A549 (cell line): ENCODE measurements at regions not wholly inside any gene's neighbourhood (a gene's known extent, or its start where the extent isn't known, plus 50 kb on each side); places are given as distances from the start of the nearest gene placed in this dataset.

Experiments
- ATAC-seq, 2 experiments: fragments of 200-7000 bp in 1 of 2; fragments of >200 bp in 1 of 2; cut with Nextera tagmentation in 1 of 2; cut with Tn5 transposase in 1 of 2; 3 replicates each; pipeline versions ENCODE4 v1.8.0 to v1.9.1; 2018 to 2020; ENCODE audit warnings: mild to moderate bottlenecking in 1 of 2, moderate library complexity in 1 of 2
- CTCF ChIA-PET: fragments of 300-600 bp; sonication (Branson Sonifier 250); formaldehyde crosslinking; extraction: SDS; loops from one replicate; lab custom pipeline; 2021; ENCODE audit warnings: antibody characterized with exemption, inconsistent platforms; lab: Yijun Ruan, JAX
- POLR2A ChIA-PET: fragments of 350-600 bp; formaldehyde crosslinking; extraction: SDS; loops from one replicate; lab custom pipeline; 2021; ENCODE audit warnings: antibody characterized with exemption, inconsistent platforms; lab: Yijun Ruan, JAX
- DNase-seq, 2 experiments: peaks; one replicate each; pipeline versions ENCODE4 v3.0.0 to v3.0.0-alpha.2; 2011 to 2016; ENCODE audit warnings: low read depth in 1 of 2, low spot score in 1 of 2
- FAIRE-seq: peaks from 2 replicates; lab custom pipeline; 2011; peaks lifted over from hg19 to GRCh38; lab: Jason Lieb, UNC
- H3K27ac ChIP-seq, 2 experiments: fragments of >200 bp; sonication (Bioruptor Twin); formaldehyde crosslinking; 3 replicates each; pipeline ENCODE4 v1.5.1; 2016 to 2017
- H3K4me1 ChIP-seq: fragments of >200 bp; sonication (Bioruptor Twin); formaldehyde crosslinking; 3 replicates; pipeline ENCODE4 v1.6.1; 2016
- H3K4me2 ChIP-seq: fragments of >200 bp; sonication (Bioruptor Twin); formaldehyde crosslinking; 3 replicates; pipeline ENCODE4 v1.6.1; 2016
- H3K4me3 ChIP-seq: fragments of >200 bp; sonication (Bioruptor Twin); formaldehyde crosslinking; 3 replicates; pipeline ENCODE4 v1.5.1; 2016
- H3K9me3 ChIP-seq: fragments of >200 bp; sonication (Bioruptor Twin); formaldehyde crosslinking; 3 replicates; pipeline ENCODE4 v1.6.1; 2016
- CHD2 ChIP-seq: fragments of 150-350 bp; IDR thresholded peaks from 2 replicates; pipeline ENCODE4 v1.6.1; 2014; ENCODE audit warnings: low read length; ENCODE audit not compliant: partially characterized antibody
- CHD4 ChIP-seq: fragments of 200-600 bp; sonication (generic); IDR thresholded peaks from 2 replicates; pipeline ENCODE4 v1.6.1; 2016; ENCODE audit warnings: antibody characterized with exemption, mild to moderate bottlenecking, borderline replicate concordance
- EHF ChIP-seq: fragments of 250-450 bp; sonication (Bioruptor Pico); IDR thresholded peaks from 2 replicates; pipeline ENCODE4 v1.5.0; 2020; ENCODE audit warnings: mild to moderate bottlenecking
- EHMT2 ChIP-seq: fragments of 200-600 bp; sonication (generic); IDR thresholded peaks from 2 replicates; pipeline ENCODE4 v1.6.1; 2016; ENCODE audit warnings: antibody characterized with exemption, low read depth, mild to moderate bottlenecking, moderate library complexity
- ELK1 ChIP-seq: fragments of 150-350 bp; IDR thresholded peaks from 2 replicates; pipeline ENCODE4 v1.6.1; 2014; ENCODE audit warnings: low read depth, mild to moderate bottlenecking, low read length
- EP300 ChIP-seq, 2 experiments: fragments of >200 bp; sonication (Bioruptor Twin); formaldehyde crosslinking; IDR thresholded peaks; 2 replicates in 1 of 2; 3 replicates in 1 of 2; pipeline ENCODE4 v1.6.1; 2016 to 2017
- FOSB ChIP-seq: fragments of 250-450 bp; sonication (Bioruptor Pico); IDR thresholded peaks from 2 replicates; pipeline ENCODE4 v1.5.0; 2020; ENCODE audit warnings: mild to moderate bottlenecking, moderate library complexity
- FOXS1 ChIP-seq: fragments of 250-450 bp; sonication (Bioruptor Pico); IDR thresholded peaks from 2 replicates; pipeline ENCODE4 v1.5.0; 2020; ENCODE audit warnings: mild to moderate bottlenecking, moderate library complexity
- GATA3 ChIP-seq: IDR thresholded peaks from 2 replicates; pipeline ENCODE4 v1.6.1; 2012; ENCODE audit warnings: borderline replicate concordance
- HDAC2 ChIP-seq: fragments of 200-600 bp; sonication (generic); IDR thresholded peaks from 2 replicates; pipeline ENCODE4 v1.6.1; 2016
- HEYL ChIP-seq: fragments of 250-450 bp; sonication (Bioruptor Pico); IDR thresholded peaks from 2 replicates; pipeline ENCODE4 v1.8.0; 2021; ENCODE audit warnings: mild to moderate bottlenecking, moderate library complexity
- HOXB13 ChIP-seq: fragments of 250-450 bp; sonication (Bioruptor Pico); IDR thresholded peaks from 2 replicates; pipeline ENCODE4 v1.5.0; 2020; ENCODE audit warnings: low read depth, mild to moderate bottlenecking, moderate library complexity
- HOXB5 ChIP-seq: fragments of 250-450 bp; sonication (Bioruptor Pico); IDR thresholded peaks from 2 replicates; pipeline ENCODE4 v1.5.0; 2020; ENCODE audit warnings: mild to moderate bottlenecking, moderate library complexity
- JUN ChIP-seq, 2 experiments: fragments of >200 bp; sonication (Bioruptor Twin); formaldehyde crosslinking; IDR thresholded peaks; 2 replicates in 1 of 2; 3 replicates in 1 of 2; pipeline ENCODE4 v1.6.1; 2016 to 2017
- KDM1A ChIP-seq: fragments of 200-600 bp; sonication (generic); IDR thresholded peaks from 2 replicates; pipeline ENCODE4 v1.6.1; 2016; ENCODE audit warnings: low read depth, mild to moderate bottlenecking
- KDM5A ChIP-seq: fragments of 200-600 bp; sonication (generic); IDR thresholded peaks from 2 replicates; pipeline ENCODE4 v1.6.1; 2016; ENCODE audit warnings: antibody characterized with exemption, mild to moderate bottlenecking
- MAZ ChIP-seq: fragments of 150-350 bp; IDR thresholded peaks from 2 replicates; pipeline ENCODE4 v1.6.1; 2014; ENCODE audit warnings: antibody characterized with exemption, low read depth, low read length, borderline replicate concordance
- MYC ChIP-seq: IDR thresholded peaks from 2 replicates; pipeline ENCODE4 v1.6.1; 2012; ENCODE audit warnings: mild to moderate bottlenecking, inconsistent platforms, low read length, improper control_type of control experiment, borderline replicate concordance
- NFE2L2 ChIP-seq: fragments of 150-350 bp; conservative IDR thresholded peaks from 2 replicates; pipeline ENCODE4 v1.6.1; 2014; ENCODE audit warnings: low read length
- RAD21 ChIP-seq, 2 experiments: fragments of >200 bp in 1 of 2; sonication (Bioruptor Twin) in 1 of 2; formaldehyde crosslinking in 1 of 2; IDR thresholded peaks in 1 of 2; conservative IDR thresholded peaks in 1 of 2; 2 replicates in 1 of 2; 3 replicates in 1 of 2; pipeline ENCODE4 v1.6.1; 2012 to 2018; ENCODE audit warnings: inconsistent platforms in 1 of 2
- RARB ChIP-seq: fragments of 250-450 bp; sonication (Bioruptor Pico); IDR thresholded peaks from 2 replicates; pipeline ENCODE4 v1.8.0; 2021; ENCODE audit warnings: mild to moderate bottlenecking, moderate library complexity
- RFX5 ChIP-seq: fragments of 450-650 bp; IDR thresholded peaks from 2 replicates; pipeline ENCODE4 v1.7.1; 2014; ENCODE audit warnings: antibody characterized with exemption, mild to moderate bottlenecking, moderate library complexity
- SREBF2 ChIP-seq: fragments of 450-650 bp; IDR thresholded peaks from 2 replicates; pipeline ENCODE4 v1.6.1; 2014; ENCODE audit warnings: mild to moderate bottlenecking, moderate library complexity
- TFCP2L1 ChIP-seq: fragments of 250-450 bp; sonication (Bioruptor Pico); IDR thresholded peaks from 2 replicates; pipeline ENCODE4 v1.5.0; 2021; ENCODE audit warnings: mild to moderate bottlenecking
- TP53 ChIP-seq: fragments of 250-450 bp; sonication (Bioruptor Pico); IDR thresholded peaks from 2 replicates; pipeline ENCODE4 v1.5.0; 2021; ENCODE audit warnings: mild to moderate bottlenecking, moderate library complexity
- ZC3H11A ChIP-seq: fragments of 450-650 bp; IDR thresholded peaks from 2 replicates; pipeline ENCODE4 v1.6.1; 2014; ENCODE audit warnings: antibody characterized with exemption, mild to moderate bottlenecking
- ZFP36 ChIP-seq: fragments of 450-650 bp; IDR thresholded peaks from 2 replicates; pipeline ENCODE4 v1.6.1; 2014; ENCODE audit warnings: borderline replicate concordance; ENCODE audit not compliant: partially characterized antibody
- ZNF302 ChIP-seq: fragments of 250-450 bp; sonication (Bioruptor Pico); IDR thresholded peaks from 2 replicates; pipeline ENCODE4 v1.9.0; 2021; ENCODE audit warnings: inconsistent platforms, mild to moderate bottlenecking, moderate library complexity
- WGBS: methylation state at CpG from one replicate; pipeline ENCODE4 v1.1.6; 2017; ENCODE audit errors: missing lambda C conversion rate; 5-methylcytosine and 5-hydroxymethylcytosine counted together
- TF ChIP-seq, protein P1 (sequence below): fragments of 200-600 bp; sonication (generic); IDR thresholded peaks from 2 replicates; pipeline ENCODE4 v1.6.1; 2016; ENCODE audit warnings: antibody characterized with exemption, mild to moderate bottlenecking, moderate library complexity
- TF ChIP-seq, protein P2 (sequence below): fragments of >200 bp; sonication (Bioruptor Twin); formaldehyde crosslinking; IDR thresholded peaks from 3 replicates; pipeline ENCODE4 v1.6.1; 2016

- 89% methylated on average over 1 of the region's 1 CpG for WGBS
- ChIA-PET POLR2A (no interaction called here), CTCF (no interaction called here)
Observed at GRCh38 chrX:39888730-39889129, 209.0 kb downstream of the BCOR start.

DNA sequence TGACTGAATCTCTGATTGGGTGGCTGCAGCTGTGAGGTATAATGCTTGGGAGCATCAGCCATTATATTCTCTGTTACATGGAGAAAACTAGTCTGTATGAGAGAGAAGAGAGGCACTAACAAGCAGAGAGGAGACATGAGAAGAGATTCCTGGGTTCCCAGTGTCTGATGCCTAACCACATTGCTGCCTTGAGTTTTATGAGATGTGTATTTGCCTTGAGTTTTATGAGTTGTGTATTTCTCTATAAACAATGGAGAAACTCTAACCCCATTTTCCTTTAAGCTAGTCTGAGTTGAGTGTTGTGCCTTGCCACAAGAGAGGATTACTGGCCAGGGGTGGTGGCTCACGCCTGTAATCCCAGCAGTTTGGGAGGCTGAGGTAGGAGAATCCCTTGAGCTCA, 208.1 kb downstream of the BCOR start:
- Histone ChIP-seq H3K4me3 (no peak overlapping the region), H3K27ac (no peak overlapping the region), H3K4me2 (no peak overlapping the region), H3K9me3 (no peaks in the 10 kb centered on the region), H3K4me1 (peaks cover 7% of the 10 kb centered on the region; the same call in 2 of the 3 replicates)
- ATAC-seq = no peak
- CTCF ChIA-PET = no interaction called here
- no peak for FAIRE-seq
- no peak for TF ChIP-seq FOXS1
- TF ChIP-seq HOXB5 (CRISPR knock-in tag) = no peak
- TF ChIP-seq CHD2 = no peak
- TF ChIP-seq ZC3H11A = no peak
- TF ChIP-seq CHD4 = no peak
- no peak for TF ChIP-seq FOSB (CRISPR knock-in tag)
- TF ChIP-seq KDM1A = no peak
- no peak for TF ChIP-seq KDM5A
- TF ChIP-seq RAD21 (conservative IDR thresholded peaks at IDR 0.05 in 1 of 2, IDR thresholded peaks at IDR 0.05 in 1 of 2) = no peak
- no peak for TF ChIP-seq MYC
- TF ChIP-seq, protein P1, sequence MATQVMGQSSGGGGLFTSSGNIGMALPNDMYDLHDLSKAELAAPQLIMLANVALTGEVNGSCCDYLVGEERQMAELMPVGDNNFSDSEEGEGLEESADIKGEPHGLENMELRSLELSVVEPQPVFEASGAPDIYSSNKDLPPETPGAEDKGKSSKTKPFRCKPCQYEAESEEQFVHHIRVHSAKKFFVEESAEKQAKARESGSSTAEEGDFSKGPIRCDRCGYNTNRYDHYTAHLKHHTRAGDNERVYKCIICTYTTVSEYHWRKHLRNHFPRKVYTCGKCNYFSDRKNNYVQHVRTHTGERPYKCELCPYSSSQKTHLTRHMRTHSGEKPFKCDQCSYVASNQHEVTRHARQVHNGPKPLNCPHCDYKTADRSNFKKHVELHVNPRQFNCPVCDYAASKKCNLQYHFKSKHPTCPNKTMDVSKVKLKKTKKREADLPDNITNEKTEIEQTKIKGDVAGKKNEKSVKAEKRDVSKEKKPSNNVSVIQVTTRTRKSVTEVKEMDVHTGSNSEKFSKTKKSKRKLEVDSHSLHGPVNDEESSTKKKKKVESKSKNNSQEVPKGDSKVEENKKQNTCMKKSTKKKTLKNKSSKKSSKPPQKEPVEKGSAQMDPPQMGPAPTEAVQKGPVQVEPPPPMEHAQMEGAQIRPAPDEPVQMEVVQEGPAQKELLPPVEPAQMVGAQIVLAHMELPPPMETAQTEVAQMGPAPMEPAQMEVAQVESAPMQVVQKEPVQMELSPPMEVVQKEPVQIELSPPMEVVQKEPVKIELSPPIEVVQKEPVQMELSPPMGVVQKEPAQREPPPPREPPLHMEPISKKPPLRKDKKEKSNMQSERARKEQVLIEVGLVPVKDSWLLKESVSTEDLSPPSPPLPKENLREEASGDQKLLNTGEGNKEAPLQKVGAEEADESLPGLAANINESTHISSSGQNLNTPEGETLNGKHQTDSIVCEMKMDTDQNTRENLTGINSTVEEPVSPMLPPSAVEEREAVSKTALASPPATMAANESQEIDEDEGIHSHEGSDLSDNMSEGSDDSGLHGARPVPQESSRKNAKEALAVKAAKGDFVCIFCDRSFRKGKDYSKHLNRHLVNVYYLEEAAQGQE = no peak
- no peak for TF ChIP-seq EHMT2
- no peak for TF ChIP-seq HEYL (CRISPR knock-in tag)
- 85% methylated on average over 1 of the region's 1 CpG for WGBS
- POLR2A ChIA-PET = no interaction called here
- no peak for DNase-seq

More at GRCh38 chrX:39888730-39889129, 209.0 kb downstream of the BCOR start:
- H3K4me1 ChIP-seq = no peaks in the 10 kb centered on the region
- DNase-seq (no peak), ATAC-seq (no peak), FAIRE-seq (no peak)
- no peak for TF ChIP-seq FOXS1
- TF ChIP-seq HEYL (CRISPR knock-in tag) = no peak
- no peak for TF ChIP-seq CHD4
- no peak for TF ChIP-seq HDAC2
- no peak for TF ChIP-seq EP300 (IDR thresholded peaks at IDR 0.05)
- no peak for TF ChIP-seq ELK1
- no peak for TF ChIP-seq TP53 (CRISPR knock-in tag)
- no peak for TF ChIP-seq KDM5A
- TF ChIP-seq RFX5 = no peak
- TF ChIP-seq RARB (CRISPR knock-in tag) = no peak
- no peak for TF ChIP-seq NFE2L2
- H3K9me3 ChIP-seq = no peaks in the 10 kb centered on the region
- no peak overlapping the region for H3K4me3 ChIP-seq
- H3K27ac ChIP-seq = no peak overlapping the region
- no peak overlapping the region for H3K4me2 ChIP-seq

DNA sequence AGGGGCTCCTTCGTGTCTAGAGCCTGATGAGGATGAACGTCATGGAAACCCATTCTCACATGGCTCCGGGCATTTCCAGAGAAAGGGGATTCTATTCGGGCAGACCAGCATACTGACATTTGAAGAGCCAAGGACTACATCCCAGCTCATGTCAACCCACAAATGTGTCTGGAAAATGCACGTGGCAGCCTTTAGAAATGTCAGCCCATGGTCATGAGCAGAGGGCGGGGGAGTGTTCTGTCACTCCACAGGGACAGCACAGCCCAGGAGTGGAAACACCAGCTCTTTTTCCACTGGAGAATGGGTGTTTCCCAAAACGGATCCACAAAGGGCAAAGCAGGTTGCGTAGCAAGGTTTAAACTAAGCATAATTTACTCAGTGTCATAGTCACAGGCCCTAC, 207.0 kb downstream of the BCOR start:
- no peak overlapping the region for H3K4me2 ChIP-seq
- WGBS = 82% methylated on average over 7 of the region's 8 CpGs
- ChIA-PET POLR2A (no interaction called here), CTCF (no interaction called here)
- H3K27ac ChIP-seq = no peak overlapping the region
- peaks cover 18% of the 10 kb centered on the region for H3K4me1 ChIP-seq
- DNase-seq (no peak), ATAC-seq (no peak), FAIRE-seq (peak; percentile 23)
- no peak overlapping the region for H3K4me3 ChIP-seq
- H3K9me3 ChIP-seq = no peaks in the 10 kb centered on the region
- TF ChIP-seq TFCP2L1 (CRISPR knock-in tag) (no peak), MAZ (no peak), JUN (IDR thresholded peaks at IDR 0.05) (no peak), ZFP36 (no peak), GATA3 (no peak), EP300 (IDR thresholded peaks at IDR 0.05) (no peak), HOXB13 (no peak), ZNF302 (CRISPR knock-in tag) (no peak), SREBF2 (no peak), EHF (CRISPR knock-in tag) (no peak), CHD2 (no peak)
- TF ChIP-seq, protein P2, sequence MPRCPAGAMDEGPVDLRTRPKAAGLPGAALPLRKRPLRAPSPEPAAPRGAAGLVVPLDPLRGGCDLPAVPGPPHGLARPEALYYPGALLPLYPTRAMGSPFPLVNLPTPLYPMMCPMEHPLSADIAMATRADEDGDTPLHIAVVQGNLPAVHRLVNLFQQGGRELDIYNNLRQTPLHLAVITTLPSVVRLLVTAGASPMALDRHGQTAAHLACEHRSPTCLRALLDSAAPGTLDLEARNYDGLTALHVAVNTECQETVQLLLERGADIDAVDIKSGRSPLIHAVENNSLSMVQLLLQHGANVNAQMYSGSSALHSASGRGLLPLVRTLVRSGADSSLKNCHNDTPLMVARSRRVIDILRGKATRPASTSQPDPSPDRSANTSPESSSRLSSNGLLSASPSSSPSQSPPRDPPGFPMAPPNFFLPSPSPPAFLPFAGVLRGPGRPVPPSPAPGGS = no peak
